Keratinocyte (primary cell): ENCODE measurements at regions not wholly inside any gene's neighbourhood (a gene's known extent, or its start where the extent isn't known, plus 50 kb on each side); places are given as distances from the start of the nearest gene placed in this dataset.

ENCODE experiments used
- DNase-seq: peaks from one replicate; pipeline ENCODE4 v3.0.0-alpha.2; 2011; ENCODE audit warnings: low read depth, missing footprints, low spot score
- FAIRE-seq: peaks from 2 replicates; lab custom pipeline; 2011; peaks lifted over from hg19 to GRCh38; lab: Jason Lieb, UNC
- H2AFZ ChIP-seq: 2 replicates; pipeline ENCODE4 v1.6.0; 2012; ENCODE audit warnings: low read length, control low read depth, inconsistent platforms; ENCODE audit not compliant: control insufficient read depth
- H3K27ac ChIP-seq: 2 replicates; pipeline ENCODE4 v1.5.1; 2011; ENCODE audit warnings: low read length; ENCODE audit not compliant: control insufficient read depth, insufficient read depth
- H3K27me3 ChIP-seq: 3 replicates; pipeline ENCODE4 v1.6.0; 2011; ENCODE audit warnings: low read length; ENCODE audit not compliant: control insufficient read depth, insufficient read depth; ENCODE audit errors: extremely low read depth
- H3K36me3 ChIP-seq, 2 experiments: 2 replicates in 1 of 2; 3 replicates in 1 of 2; pipeline ENCODE4 v1.5.1; 2011; ENCODE audit warnings: low read length in 2 of 2, mild to moderate bottlenecking in 1 of 2; ENCODE audit not compliant: control insufficient read depth in 2 of 2, insufficient read depth in 2 of 2; ENCODE audit errors: extremely low read depth in 1 of 2
- H3K4me1 ChIP-seq: 3 replicates; pipeline ENCODE4 v1.5.1; 2011; ENCODE audit warnings: low read length; ENCODE audit not compliant: control insufficient read depth, insufficient read depth; ENCODE audit errors: extremely low read depth
- H3K4me2 ChIP-seq: 3 replicates; pipeline ENCODE4 v1.6.0; 2011; ENCODE audit warnings: low read depth, low read length; ENCODE audit not compliant: control insufficient read depth, insufficient read depth; ENCODE audit errors: extremely low read depth
- H3K4me3 ChIP-seq, 3 experiments: fragments of 200-600 bp in 1 of 3; sonication (generic) in 1 of 3; 2 replicates in 2 of 3; 3 replicates in 1 of 3; pipeline ENCODE4 v1.5.1; 2011 to 2016; ENCODE audit warnings: low read length in 3 of 3, mild to moderate bottlenecking in 3 of 3, control low read depth in 2 of 3, inconsistent platforms in 1 of 3, low read depth in 1 of 3, mixed read lengths in 1 of 3, mixed run types in 1 of 3, moderate library complexity in 1 of 3; ENCODE audit not compliant: control insufficient read depth in 2 of 3, insufficient read depth in 2 of 3; ENCODE audit errors: extremely low read depth in 1 of 3
- H3K79me2 ChIP-seq: 2 replicates; pipeline ENCODE4 v1.6.0; 2012; ENCODE audit warnings: low read length; ENCODE audit not compliant: control insufficient read depth, insufficient read depth
- H3K9ac ChIP-seq: 3 replicates; pipeline ENCODE4 v1.6.0; 2011; ENCODE audit warnings: low read length; ENCODE audit not compliant: control insufficient read depth, insufficient read depth; ENCODE audit errors: extremely low read depth
- H3K9me1 ChIP-seq: 3 replicates; pipeline ENCODE4 v1.6.0; 2011; ENCODE audit warnings: low read length; ENCODE audit not compliant: control insufficient read depth, insufficient read depth; ENCODE audit errors: extremely low read depth
- H3K9me3 ChIP-seq: 2 replicates; pipeline ENCODE4 v1.5.1; 2012; ENCODE audit warnings: low read depth, low read length; ENCODE audit not compliant: control insufficient read depth
- H4K20me1 ChIP-seq: 3 replicates; pipeline ENCODE4 v1.6.0; 2011; ENCODE audit warnings: low read length; ENCODE audit not compliant: control insufficient read depth, insufficient read depth; ENCODE audit errors: extremely low read depth
- EZH2 ChIP-seq: IDR thresholded peaks from one replicate; pipeline ENCODE4 v1.6.1; 2012; ENCODE audit warnings: inconsistent platforms, mild to moderate bottlenecking, low read length, moderate library complexity
- dilution Hi-C: fragments of 300-500 bp; cut with MboI; formaldehyde crosslinking; loops from one replicate; pipeline ENCODE4 v1.7.0; 2020; ENCODE audit warnings: low sequenced_read_pairs; ENCODE audit not compliant: extremely low pct_ligation_motif_present
- TF ChIP-seq, protein P1 (sequence below), 3 experiments: IDR thresholded peaks in 1 of 3; conservative IDR thresholded peaks in 1 of 3; optimal IDR thresholded peaks in 1 of 3; 2 replicates in 2 of 3; 3 replicates in 1 of 3; pipeline versions ENCODE3 to v1.5.1; 2011; ENCODE audit warnings: low read length in 3 of 3, mild to moderate bottlenecking in 3 of 3, moderate library complexity in 2 of 3, control low read depth in 1 of 3, inconsistent platforms in 1 of 3; ENCODE audit not compliant: insufficient read depth in 2 of 3; ENCODE audit errors: extremely low read depth in 1 of 3

DNA sequence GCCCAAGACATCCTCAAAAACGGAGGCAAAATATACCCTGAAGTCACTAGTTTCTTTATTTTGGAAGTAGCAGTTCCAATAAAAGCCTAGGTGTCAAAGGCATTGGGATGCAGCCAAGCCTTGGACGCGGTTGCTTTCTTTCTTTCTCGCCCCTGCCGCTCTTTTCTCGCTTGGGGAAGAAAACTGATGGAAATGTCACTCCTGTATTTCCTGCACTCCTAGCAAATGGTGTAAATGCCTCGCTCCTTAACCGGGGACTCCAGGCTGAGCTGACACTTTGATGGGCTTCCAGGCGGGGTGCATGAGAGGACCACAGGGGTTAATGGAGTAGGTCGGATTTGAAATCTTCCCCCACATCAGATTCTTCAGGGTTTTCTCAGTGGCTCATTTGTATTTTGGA, 114.1 kb downstream of the FOXL1 start:
- no peak for DNase-seq
- dilution Hi-C loops = no loop called here
- Histone ChIP-seq H4K20me1 (no peaks in the 10 kb centered on the region), H3K36me3 (no peaks in the 10 kb centered on the region), H3K4me1 (no peaks in the 10 kb centered on the region), H3K9me1 (no peaks in the 10 kb centered on the region), H3K79me2 (no peaks in the 10 kb centered on the region), H3K4me3 (no peak overlapping the region), H3K9ac (no peak overlapping the region), H2AFZ (no peak overlapping the region), H3K4me2 (no peak overlapping the region), H3K9me3 (no peaks in the 10 kb centered on the region), H3K27ac (no peak overlapping the region), H3K27me3 (peaks cover 13% of the 10 kb centered on the region)
- FAIRE-seq = no peak
- TF ChIP-seq, protein P1, sequence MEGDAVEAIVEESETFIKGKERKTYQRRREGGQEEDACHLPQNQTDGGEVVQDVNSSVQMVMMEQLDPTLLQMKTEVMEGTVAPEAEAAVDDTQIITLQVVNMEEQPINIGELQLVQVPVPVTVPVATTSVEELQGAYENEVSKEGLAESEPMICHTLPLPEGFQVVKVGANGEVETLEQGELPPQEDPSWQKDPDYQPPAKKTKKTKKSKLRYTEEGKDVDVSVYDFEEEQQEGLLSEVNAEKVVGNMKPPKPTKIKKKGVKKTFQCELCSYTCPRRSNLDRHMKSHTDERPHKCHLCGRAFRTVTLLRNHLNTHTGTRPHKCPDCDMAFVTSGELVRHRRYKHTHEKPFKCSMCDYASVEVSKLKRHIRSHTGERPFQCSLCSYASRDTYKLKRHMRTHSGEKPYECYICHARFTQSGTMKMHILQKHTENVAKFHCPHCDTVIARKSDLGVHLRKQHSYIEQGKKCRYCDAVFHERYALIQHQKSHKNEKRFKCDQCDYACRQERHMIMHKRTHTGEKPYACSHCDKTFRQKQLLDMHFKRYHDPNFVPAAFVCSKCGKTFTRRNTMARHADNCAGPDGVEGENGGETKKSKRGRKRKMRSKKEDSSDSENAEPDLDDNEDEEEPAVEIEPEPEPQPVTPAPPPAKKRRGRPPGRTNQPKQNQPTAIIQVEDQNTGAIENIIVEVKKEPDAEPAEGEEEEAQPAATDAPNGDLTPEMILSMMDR (optimal IDR thresholded peaks at IDR 0.05 in 1 of 3, IDR thresholded peaks at IDR 0.05 in 1 of 3, conservative IDR thresholded peaks at IDR 0.05 in 1 of 3; ENCODE audit: extremely low read depth in 1 of 3, insufficient read depth in 2 of 3, low read length in 3 of 3) = no peak
- TF ChIP-seq EZH2 = no peak

DNA sequence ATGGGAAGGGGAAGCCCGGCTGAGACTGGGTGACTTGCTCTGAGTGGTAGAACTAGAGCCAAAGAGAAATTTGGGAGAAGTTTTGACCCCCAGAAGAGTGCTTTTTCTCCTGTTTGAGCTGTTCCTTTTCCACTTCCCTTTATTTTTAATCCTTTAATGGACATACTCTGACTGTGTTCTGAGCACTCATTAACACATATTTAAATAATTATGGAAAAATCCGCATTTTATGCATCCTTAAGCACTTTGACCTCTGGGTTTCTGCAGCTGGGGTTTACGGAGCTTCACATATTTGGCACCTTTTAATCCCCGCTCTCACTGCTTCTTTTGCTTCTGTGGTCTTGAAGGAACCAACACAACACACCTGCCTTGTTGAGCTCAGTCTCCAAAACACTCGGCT, 114.7 kb downstream of the FOXL1 start:
- no peak overlapping the region for H3K27ac ChIP-seq
- H3K9me1 ChIP-seq = no peaks in the 10 kb centered on the region
- no peaks in the 10 kb centered on the region for H3K36me3 ChIP-seq
- H3K4me2 ChIP-seq = no peak overlapping the region
- H2AFZ ChIP-seq = no peak overlapping the region
- H3K9me3 ChIP-seq = no peaks in the 10 kb centered on the region
- H4K20me1 ChIP-seq = no peaks in the 10 kb centered on the region
- peaks cover 15% of the 10 kb centered on the region for H3K27me3 ChIP-seq
- no peaks in the 10 kb centered on the region for H3K79me2 ChIP-seq
- FAIRE-seq (no peak), DNase-seq (no peak)
- TF ChIP-seq, protein P1 (optimal IDR thresholded peaks at IDR 0.05 in 1 of 3, IDR thresholded peaks at IDR 0.05 in 1 of 3, conservative IDR thresholded peaks at IDR 0.05 in 1 of 3; ENCODE audit: extremely low read depth in 1 of 3, insufficient read depth in 2 of 3, low read length in 3 of 3) = no peak
- no peak overlapping the region for H3K9ac ChIP-seq
- no peaks in the 10 kb centered on the region for H3K4me1 ChIP-seq
- H3K4me3 ChIP-seq = no peak overlapping the region
- dilution Hi-C loops = no loop called here
